Bronchial epithelial cell (primary cell): ENCODE measurements at regions not wholly inside any gene's neighbourhood (a gene's known extent, or its start where the extent isn't known, plus 50 kb on each side); places are given as distances from the start of the nearest gene placed in this dataset.
"Not testable (repeated sequence)": the region's sequence is repeated elsewhere in the genome, so short reads cannot be mapped to it uniquely, and the experiment has no call there.

Experiments
- DNase-seq: peaks from one replicate; pipeline ENCODE4 v3.0.0-alpha.2; 2010; ENCODE audit warnings: low read depth
- FAIRE-seq: peaks from 2 replicates; lab custom pipeline; 2011; peaks lifted over from hg19 to GRCh38; lab: Jason Lieb, UNC
- H3K27me3 ChIP-seq: 2 replicates; pipeline ENCODE4 v1.5.1; 2011; ENCODE audit warnings: low read length; ENCODE audit not compliant: control insufficient read depth, insufficient read depth
- H3K36me3 ChIP-seq: 2 replicates; pipeline ENCODE4 v1.5.1; 2011; ENCODE audit warnings: low read length; ENCODE audit not compliant: control insufficient read depth, insufficient read depth
- H3K4me3 ChIP-seq: 2 replicates; pipeline ENCODE4 v1.5.1; 2011; ENCODE audit warnings: mild to moderate bottlenecking, low read depth, low read length, control low read depth
- TF ChIP-seq, protein P1 (sequence below): IDR thresholded peaks from 2 replicates; pipeline ENCODE4 v1.5.1; 2011; ENCODE audit warnings: mild to moderate bottlenecking, moderate library complexity, low read length, control low read depth, inconsistent platforms; ENCODE audit not compliant: insufficient read depth, severe bottlenecking

DNA sequence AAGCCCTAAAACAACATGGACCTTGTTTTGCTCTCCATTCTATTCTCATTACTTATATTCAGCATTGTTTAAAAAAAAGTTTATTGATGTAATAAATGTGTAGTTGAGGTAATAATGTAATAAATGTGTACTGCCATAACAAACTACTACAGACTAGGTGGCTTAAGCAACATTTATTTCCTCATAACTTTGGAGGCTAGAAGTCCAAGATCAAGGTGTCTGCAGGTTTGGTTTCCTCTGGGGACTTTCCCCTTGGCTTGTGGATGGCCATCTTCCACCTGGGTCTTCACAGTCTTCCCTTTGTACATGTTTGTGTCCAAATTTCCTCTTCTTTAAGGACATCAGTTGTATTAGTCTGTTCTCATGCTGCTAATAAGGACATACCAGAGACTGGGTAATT lies 93.1 kb downstream of the LMO4 start:
- FAIRE-seq (no peak), DNase-seq (no peak)
- TF ChIP-seq, protein P1, sequence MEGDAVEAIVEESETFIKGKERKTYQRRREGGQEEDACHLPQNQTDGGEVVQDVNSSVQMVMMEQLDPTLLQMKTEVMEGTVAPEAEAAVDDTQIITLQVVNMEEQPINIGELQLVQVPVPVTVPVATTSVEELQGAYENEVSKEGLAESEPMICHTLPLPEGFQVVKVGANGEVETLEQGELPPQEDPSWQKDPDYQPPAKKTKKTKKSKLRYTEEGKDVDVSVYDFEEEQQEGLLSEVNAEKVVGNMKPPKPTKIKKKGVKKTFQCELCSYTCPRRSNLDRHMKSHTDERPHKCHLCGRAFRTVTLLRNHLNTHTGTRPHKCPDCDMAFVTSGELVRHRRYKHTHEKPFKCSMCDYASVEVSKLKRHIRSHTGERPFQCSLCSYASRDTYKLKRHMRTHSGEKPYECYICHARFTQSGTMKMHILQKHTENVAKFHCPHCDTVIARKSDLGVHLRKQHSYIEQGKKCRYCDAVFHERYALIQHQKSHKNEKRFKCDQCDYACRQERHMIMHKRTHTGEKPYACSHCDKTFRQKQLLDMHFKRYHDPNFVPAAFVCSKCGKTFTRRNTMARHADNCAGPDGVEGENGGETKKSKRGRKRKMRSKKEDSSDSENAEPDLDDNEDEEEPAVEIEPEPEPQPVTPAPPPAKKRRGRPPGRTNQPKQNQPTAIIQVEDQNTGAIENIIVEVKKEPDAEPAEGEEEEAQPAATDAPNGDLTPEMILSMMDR = no peak

DNA sequence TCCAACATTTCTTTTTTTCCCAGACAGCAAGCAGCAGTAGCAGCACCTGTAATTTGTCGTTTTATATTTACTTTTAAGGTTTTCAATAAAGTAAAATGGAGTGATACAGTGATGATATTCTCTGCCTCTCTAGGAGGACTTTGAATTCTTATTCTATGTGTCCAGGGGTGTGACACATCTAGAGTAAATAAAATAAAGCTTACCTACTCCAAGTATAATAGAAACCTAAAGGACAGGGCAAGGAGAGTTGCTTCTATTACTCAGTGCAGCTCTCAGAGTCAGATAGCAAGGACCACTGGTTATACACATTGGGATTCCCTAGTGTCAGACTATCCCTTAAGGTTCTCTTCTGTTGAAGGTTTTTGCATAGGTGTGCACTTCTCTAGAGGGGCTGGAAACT lies 95.9 kb downstream of the LMO4 start:
- H3K27me3 ChIP-seq = no peaks in the 10 kb centered on the region
- DNase-seq = no peak
- H3K4me3 ChIP-seq = no peak overlapping the region
- TF ChIP-seq, protein P1 = no peak
- FAIRE-seq = no peak
- H3K36me3 ChIP-seq = no peaks in the 10 kb centered on the region

More for the DNA sequence above, 93.1 kb downstream of the LMO4 start:
- Histone ChIP-seq H3K36me3 (no peaks in the 10 kb centered on the region), H3K27me3 (no peaks in the 10 kb centered on the region), H3K4me3 (no peak overlapping the region)

DNA sequence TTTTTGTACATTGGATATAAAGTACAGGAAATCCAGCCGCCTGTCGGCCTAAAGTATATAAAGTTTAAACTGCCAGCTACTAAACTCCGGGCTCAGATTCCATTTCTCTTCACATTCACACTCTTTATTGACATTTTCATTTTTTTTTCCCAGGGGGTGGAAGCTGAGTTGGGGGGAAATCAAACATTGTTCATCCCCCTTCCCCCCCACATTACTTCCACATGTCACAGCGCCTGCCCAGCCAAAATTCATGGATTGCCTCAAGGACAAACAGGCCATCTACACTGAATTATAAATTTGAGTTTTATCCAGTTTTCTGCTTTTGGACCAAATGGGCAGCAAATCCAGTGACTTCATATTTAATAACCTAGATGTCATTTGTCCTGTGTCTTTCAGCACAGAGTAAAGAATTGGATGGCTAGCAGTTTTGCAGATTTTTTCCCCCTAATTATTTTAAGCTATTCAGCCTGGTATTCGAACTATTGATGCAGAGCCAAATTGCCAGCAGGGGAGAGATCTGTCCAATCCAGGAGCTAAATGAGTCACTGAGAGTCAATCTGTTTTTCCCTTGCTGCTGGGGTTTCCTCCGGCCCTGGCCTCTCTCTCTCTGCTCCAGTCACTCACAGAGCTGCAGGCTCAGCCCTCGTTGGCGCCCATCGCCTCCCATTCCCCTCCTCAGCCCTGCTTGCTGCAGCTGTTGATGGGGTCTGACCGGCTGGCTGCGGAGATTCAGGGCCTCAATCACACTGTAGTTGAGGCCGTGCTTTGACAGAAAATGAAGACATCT lies 98.0 kb downstream of the LMO4 start:
- no peak overlapping the region for H3K4me3 ChIP-seq
- H3K36me3 ChIP-seq = no peaks in the 10 kb centered on the region
- TF ChIP-seq, protein P1 = no peak
- FAIRE-seq (no peak), DNase-seq (no peak)
- no peaks in the 10 kb centered on the region for H3K27me3 ChIP-seq

DNA sequence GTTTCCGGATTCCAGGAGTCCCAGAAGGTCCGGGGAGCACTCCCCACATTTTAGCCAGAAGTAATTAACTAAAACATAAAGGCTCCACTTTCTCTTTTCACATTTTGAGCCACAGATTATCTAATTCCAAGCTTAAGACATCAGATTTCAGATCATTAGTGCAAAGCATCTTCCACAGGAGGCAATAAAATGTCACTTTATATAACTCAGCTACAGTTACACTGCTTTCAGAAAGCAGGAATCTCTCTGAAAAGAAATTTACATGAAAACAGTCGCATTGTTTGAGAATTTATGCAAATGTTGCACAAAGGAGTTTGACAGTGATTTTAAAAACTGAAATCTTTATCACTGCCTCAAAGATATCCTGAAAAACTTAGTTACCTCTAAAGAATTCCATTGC lies 99.7 kb downstream of the LMO4 start:
- no peak for DNase-seq
- no peaks in the 10 kb centered on the region for H3K36me3 ChIP-seq
- no peak for FAIRE-seq
- H3K4me3 ChIP-seq = no peak overlapping the region
- TF ChIP-seq, protein P1 = no peak
- H3K27me3 ChIP-seq = no peaks in the 10 kb centered on the region

DNA sequence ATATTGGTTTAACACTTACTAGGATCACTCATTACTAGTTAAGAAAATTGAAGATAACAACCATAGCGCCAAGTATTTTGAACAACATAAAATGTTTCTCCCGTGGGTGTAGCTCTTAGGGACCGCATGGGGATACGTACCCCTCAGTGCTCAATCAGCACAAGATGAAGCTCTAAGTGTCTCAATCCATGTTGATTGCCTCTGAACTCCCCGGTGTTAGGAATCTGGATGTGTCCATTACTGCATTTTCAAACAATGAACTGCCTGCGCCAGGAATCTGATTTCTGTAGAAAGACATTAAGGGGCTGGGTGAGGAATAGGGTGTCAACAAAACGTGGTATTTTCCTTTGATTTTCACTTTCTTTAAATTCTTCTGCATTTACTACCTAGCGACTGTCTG lies 100.2 kb downstream of the LMO4 start:
- no peak overlapping the region for H3K4me3 ChIP-seq
- FAIRE-seq (no peak), DNase-seq (no peak)
- no peaks in the 10 kb centered on the region for H3K27me3 ChIP-seq
- TF ChIP-seq, protein P1 = no peak
- no peaks in the 10 kb centered on the region for H3K36me3 ChIP-seq

DNA sequence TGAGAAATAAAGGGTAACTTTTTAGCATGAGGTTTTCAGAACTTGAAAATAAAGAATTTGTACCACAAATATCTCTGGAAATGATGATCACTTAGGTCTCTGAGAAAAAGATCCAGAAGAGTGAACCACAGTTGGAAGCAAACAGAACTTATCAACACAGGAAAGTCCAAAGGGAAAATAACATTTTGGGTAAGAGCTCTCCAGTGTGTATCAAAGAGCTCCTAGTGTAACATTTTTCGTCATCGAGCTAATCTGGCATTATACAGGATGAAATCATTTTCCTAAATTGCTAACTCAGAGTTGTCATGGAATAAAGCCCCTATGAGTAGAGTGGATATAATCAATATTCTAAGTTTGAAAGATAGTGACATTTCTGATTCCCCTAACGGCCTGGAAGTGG lies 104.0 kb downstream of the LMO4 start:
- FAIRE-seq (no peak), DNase-seq (no peak)
- Histone ChIP-seq H3K27me3 (no peaks in the 10 kb centered on the region), H3K4me3 (no peak overlapping the region), H3K36me3 (no peaks in the 10 kb centered on the region)
- TF ChIP-seq, protein P1 = no peak

DNA sequence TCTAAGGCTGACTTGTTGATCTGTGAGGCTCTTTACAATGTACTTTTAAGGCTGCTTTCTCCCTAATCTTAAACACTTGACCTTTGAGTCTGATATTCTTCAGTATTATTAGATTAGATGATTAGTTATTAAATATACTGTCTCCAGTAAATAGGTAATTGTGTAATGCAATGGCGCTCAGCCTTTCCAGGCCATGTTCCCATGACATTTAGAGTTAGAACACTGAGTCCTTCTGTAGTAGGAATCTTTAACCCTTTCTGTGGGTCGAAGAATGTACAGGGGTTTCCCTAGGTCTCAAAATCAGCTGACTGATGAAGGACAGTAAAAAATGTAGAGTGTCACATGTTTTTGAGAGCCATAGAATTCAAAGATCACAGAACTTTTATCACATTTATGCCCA lies 104.4 kb downstream of the LMO4 start:
- FAIRE-seq = not testable (repeated sequence)

More for the DNA sequence above, 104.4 kb downstream of the LMO4 start:
- not testable (repeated sequence) for H3K36me3 ChIP-seq, H3K4me3 ChIP-seq, DNase-seq, H3K27me3 ChIP-seq
